ENCODE measurements at regions not wholly inside any gene's neighbourhood (a gene's known extent, or its start where the extent isn't known, plus 50 kb on each side); places are given as distances from the start of the nearest gene placed in this dataset.

- no peak for DNase-seq
- Histone ChIP-seq H3K36me3 (replicated peaks) (no peaks in the 10 kb centered on the region), H3K27ac (no peak overlapping the region), H3K27me3 (replicated peaks) (no peaks in the 10 kb centered on the region), H3K4me3 (ENCODE audit: low read depth, low read length) (no peak overlapping the region)
- in situ Hi-C loops (cut with HindIII; ENCODE audit: low pct_ligation_motif_present, low sequenced_read_pairs), result no loop called here
- TF ChIP-seq, protein P1, sequence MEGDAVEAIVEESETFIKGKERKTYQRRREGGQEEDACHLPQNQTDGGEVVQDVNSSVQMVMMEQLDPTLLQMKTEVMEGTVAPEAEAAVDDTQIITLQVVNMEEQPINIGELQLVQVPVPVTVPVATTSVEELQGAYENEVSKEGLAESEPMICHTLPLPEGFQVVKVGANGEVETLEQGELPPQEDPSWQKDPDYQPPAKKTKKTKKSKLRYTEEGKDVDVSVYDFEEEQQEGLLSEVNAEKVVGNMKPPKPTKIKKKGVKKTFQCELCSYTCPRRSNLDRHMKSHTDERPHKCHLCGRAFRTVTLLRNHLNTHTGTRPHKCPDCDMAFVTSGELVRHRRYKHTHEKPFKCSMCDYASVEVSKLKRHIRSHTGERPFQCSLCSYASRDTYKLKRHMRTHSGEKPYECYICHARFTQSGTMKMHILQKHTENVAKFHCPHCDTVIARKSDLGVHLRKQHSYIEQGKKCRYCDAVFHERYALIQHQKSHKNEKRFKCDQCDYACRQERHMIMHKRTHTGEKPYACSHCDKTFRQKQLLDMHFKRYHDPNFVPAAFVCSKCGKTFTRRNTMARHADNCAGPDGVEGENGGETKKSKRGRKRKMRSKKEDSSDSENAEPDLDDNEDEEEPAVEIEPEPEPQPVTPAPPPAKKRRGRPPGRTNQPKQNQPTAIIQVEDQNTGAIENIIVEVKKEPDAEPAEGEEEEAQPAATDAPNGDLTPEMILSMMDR (IDR thresholded peaks at IDR 0.05; ENCODE audit: low read depth, low read length, missing control alignments), result no peak
These were observed 147.0 kb downstream of the MAFB start for GRCh38 chr20:40542065-40542464.

- no peak for DNase-seq
- TF ChIP-seq, protein P1 (IDR thresholded peaks at IDR 0.05; ENCODE audit: low read depth, low read length, missing control alignments), result no peak
- Histone ChIP-seq H3K27ac (no peak overlapping the region), H3K4me3 (ENCODE audit: low read depth, low read length) (no peak overlapping the region), H3K27me3 (replicated peaks) (no peaks in the 10 kb centered on the region), H3K36me3 (replicated peaks) (no peaks in the 10 kb centered on the region)
- in situ Hi-C loops (cut with HindIII; ENCODE audit: low pct_ligation_motif_present, low sequenced_read_pairs), result no loop called here
These were observed 148.9 kb downstream of the MAFB start for GRCh38 chr20:40540166-40540565.

- TF ChIP-seq, protein P1 (IDR thresholded peaks at IDR 0.05; ENCODE audit: low read depth, low read length, missing control alignments), result no peak
- no peak overlapping the region for H3K27ac ChIP-seq
- in situ Hi-C loops (cut with HindIII; ENCODE audit: low pct_ligation_motif_present, low sequenced_read_pairs), result no loop called here
- DNase-seq, result no peak
- no peak overlapping the region for H3K4me3 ChIP-seq (ENCODE audit: low read depth, low read length)
- no peaks in the 10 kb centered on the region for H3K27me3 ChIP-seq (replicated peaks)
- H3K36me3 ChIP-seq (replicated peaks), result no peaks in the 10 kb centered on the region
These were observed 150.9 kb downstream of the MAFB start for GRCh38 chr20:40538131-40538530.

DNA sequence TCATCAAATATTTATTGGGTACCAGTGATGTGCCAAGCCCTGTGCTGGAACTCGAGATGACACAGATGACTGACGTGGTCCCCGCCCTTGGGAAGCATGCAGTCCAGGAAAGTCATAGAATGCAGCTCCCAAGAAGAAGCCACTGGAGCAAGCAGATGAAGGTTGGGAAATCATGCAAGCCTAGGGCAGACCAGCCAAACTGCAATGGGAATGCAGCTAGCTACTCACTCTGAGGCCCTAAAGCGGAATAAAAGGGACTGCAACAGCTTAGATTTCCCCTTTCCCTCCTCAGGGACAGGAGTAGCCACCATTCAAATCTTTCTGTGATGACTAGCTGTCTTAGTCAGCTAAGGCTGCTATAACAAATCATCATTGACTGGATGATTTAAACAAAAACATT is 152.2 kb downstream of the MAFB start:
- in situ Hi-C loops (cut with HindIII; ENCODE audit: low pct_ligation_motif_present, low sequenced_read_pairs), result no loop called here
- no peaks in the 10 kb centered on the region for H3K27me3 ChIP-seq (replicated peaks)
- DNase-seq, result no peak
- H3K36me3 ChIP-seq (replicated peaks), result no peaks in the 10 kb centered on the region
- no peak overlapping the region for H3K4me3 ChIP-seq (ENCODE audit: low read depth, low read length)
- H3K27ac ChIP-seq, result no peak overlapping the region
- TF ChIP-seq, protein P1 (IDR thresholded peaks at IDR 0.05; ENCODE audit: low read depth, low read length, missing control alignments), result no peak

DNA sequence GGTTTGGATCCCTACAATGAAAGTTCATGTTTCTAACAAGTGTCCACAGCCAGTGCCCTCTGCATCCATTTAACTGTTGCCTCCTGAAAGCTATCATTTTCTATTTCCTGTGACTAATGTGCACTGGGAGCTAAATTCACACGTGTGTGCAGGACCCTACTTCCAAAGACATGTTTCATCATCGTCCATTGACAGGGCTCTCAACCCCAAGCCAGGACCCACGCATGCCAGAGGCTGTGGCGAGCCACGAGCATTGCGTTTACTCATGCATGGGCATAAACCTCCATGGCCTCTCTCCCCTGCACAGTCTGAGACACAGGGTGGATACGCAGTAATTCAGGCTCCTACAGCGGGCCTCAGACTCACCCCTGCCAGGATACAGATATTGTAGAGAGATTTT is 153.2 kb downstream of the MAFB start:
- Histone ChIP-seq H3K27me3 (replicated peaks) (no peaks in the 10 kb centered on the region), H3K4me3 (ENCODE audit: low read depth, low read length) (no peak overlapping the region), H3K36me3 (replicated peaks) (no peaks in the 10 kb centered on the region), H3K27ac (no peak overlapping the region)
- TF ChIP-seq, protein P1 (IDR thresholded peaks at IDR 0.05; ENCODE audit: low read depth, low read length, missing control alignments), result no peak
- DNase-seq, result no peak
- in situ Hi-C loops (cut with HindIII; ENCODE audit: low pct_ligation_motif_present, low sequenced_read_pairs), result no loop called here

- Histone ChIP-seq H3K4me3 (ENCODE audit: low read depth, low read length) (no peak overlapping the region), H3K27me3 (replicated peaks) (no peaks in the 10 kb centered on the region), H3K36me3 (replicated peaks) (no peaks in the 10 kb centered on the region), H3K27ac (no peak overlapping the region)
- in situ Hi-C loops (cut with HindIII; ENCODE audit: low pct_ligation_motif_present, low sequenced_read_pairs), result no loop called here
- peak; percentile 17 for DNase-seq
- TF ChIP-seq, protein P1 (IDR thresholded peaks at IDR 0.05; ENCODE audit: low read depth, low read length, missing control alignments), result peak; percentile 45
These were observed 156.9 kb downstream of the MAFB start for GRCh38 chr20:40532103-40532502.
